BLaER1 treated with 17β-estradiol and CSF1 and Interleukin-3, amounts not matched to agents 10 nM and 100 nM (cell line): ENCODE measurements at regions not wholly inside any gene's neighbourhood (a gene's known extent, or its start where the extent isn't known, plus 50 kb on each side); places are given as distances from the start of the nearest gene placed in this dataset.
"Not testable (repeated sequence)": the region's sequence is repeated elsewhere in the genome, so short reads cannot be mapped to it uniquely, and the experiment has no call there.

ENCODE experiments used
- H3K27ac ChIP-seq, 11 experiments: shearing (Covaris generic); formaldehyde crosslinking; 2 replicates each; pipeline ENCODE4 v1.8.1; 2022
- H3K27me3 ChIP-seq, 11 experiments: shearing (Covaris generic); formaldehyde crosslinking; 2 replicates each; pipeline ENCODE4 v1.8.1; 2022
- H3K36me3 ChIP-seq, 11 experiments: shearing (Covaris generic); formaldehyde crosslinking; 2 replicates each; pipeline ENCODE4 v1.8.1; 2022
- H3K4me1 ChIP-seq, 10 experiments: shearing (Covaris generic); formaldehyde crosslinking; 2 replicates each; pipeline ENCODE4 v1.8.1; 2022
- H3K4me2 ChIP-seq, 11 experiments: shearing (Covaris generic); formaldehyde crosslinking; 2 replicates each; pipeline ENCODE4 v1.8.1; 2022
- H3K4me3 ChIP-seq, 10 experiments: shearing (Covaris generic); formaldehyde crosslinking; 2 replicates each; pipeline ENCODE4 v1.8.1; 2022
- H3K9ac ChIP-seq, 11 experiments: shearing (Covaris generic); formaldehyde crosslinking; 2 replicates each; pipeline ENCODE4 v1.8.1; 2022
- H3K9me3 ChIP-seq, 11 experiments: shearing (Covaris generic); formaldehyde crosslinking; replicated peaks in 1 of 11; 2 replicates each; pipeline ENCODE4 v1.8.1; 2022
- H4K20me1 ChIP-seq, 11 experiments: shearing (Covaris generic); formaldehyde crosslinking; 2 replicates each; pipeline ENCODE4 v1.8.1; 2022

- not testable (repeated sequence) for H3K36me3 ChIP-seq, H4K20me1 ChIP-seq, H3K4me3 ChIP-seq, H3K4me1 ChIP-seq, H3K27me3 ChIP-seq, H3K4me2 ChIP-seq, H3K9me3 ChIP-seq, H3K9ac ChIP-seq, H3K27ac ChIP-seq
Measured at GRCh38 chr9:66830777-66831497, 69.6 kb upstream of the ZNF658 start.

GRCh38 chr9:66832222-66832621 lies 68.3 kb upstream of the ZNF658 start:
- H3K4me3 ChIP-seq, H3K27ac ChIP-seq, H3K9me3 ChIP-seq, H3K27me3 ChIP-seq, H4K20me1 ChIP-seq, H3K9ac ChIP-seq, H3K36me3 ChIP-seq, H3K4me2 ChIP-seq, H3K4me1 ChIP-seq: not testable (repeated sequence)

- H4K20me1 ChIP-seq, H3K27ac ChIP-seq, H3K9me3 ChIP-seq, H3K4me2 ChIP-seq, H3K36me3 ChIP-seq, H3K9ac ChIP-seq, H3K27me3 ChIP-seq, H3K4me1 ChIP-seq, H3K4me3 ChIP-seq: not testable (repeated sequence)
Measured at GRCh38 chr9:66837242-66837937, 63.1 kb upstream of the ZNF658 start.
